ENCODE measurements at regions not wholly inside any gene's neighbourhood (a gene's known extent, or its start where the extent isn't known, plus 50 kb on each side); places are given as distances from the start of the nearest gene placed in this dataset.
"Not testable (repeated sequence)": the region's sequence is repeated elsewhere in the genome, so short reads cannot be mapped to it uniquely, and the experiment has no call there.

GRCh38 chr6:91082311-91082832, 495.5 kb upstream of the MAP3K7 start:
- peak in 1 of 5 experiments; percentile 2 for DNase-seq

- peak in 1 of 5 experiments; percentile 17 for DNase-seq
Measured at GRCh38 chr6:91081452-91082067, 494.7 kb upstream of the MAP3K7 start.

- DNase-seq: no peak
Measured at GRCh38 chr6:91080871-91081270, 494.0 kb upstream of the MAP3K7 start.

DNA sequence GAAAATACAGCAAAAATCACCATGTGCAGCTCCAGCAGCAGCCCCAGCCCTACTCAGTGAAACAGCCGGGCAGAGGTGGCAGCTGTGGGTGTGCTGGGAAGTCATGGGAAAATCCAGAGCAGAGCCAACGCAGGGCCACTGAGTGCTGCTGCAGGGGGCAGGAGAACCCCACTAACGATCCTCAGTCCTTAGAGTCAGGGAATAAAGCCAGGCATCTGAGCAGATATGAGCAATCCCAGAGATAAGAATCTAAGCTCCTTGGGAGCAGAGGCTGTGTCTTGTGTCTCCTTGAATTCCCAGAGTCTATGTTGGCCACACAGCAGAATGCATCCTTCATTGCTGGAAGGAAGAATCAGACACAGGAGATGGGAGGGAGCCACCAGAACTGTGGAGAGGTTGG, 493.1 kb upstream of the MAP3K7 start:
- DNase-seq: no peak

- DNase-seq: no peak
Measured at GRCh38 chr6:91075244-91075976, 488.5 kb upstream of the MAP3K7 start.

DNA sequence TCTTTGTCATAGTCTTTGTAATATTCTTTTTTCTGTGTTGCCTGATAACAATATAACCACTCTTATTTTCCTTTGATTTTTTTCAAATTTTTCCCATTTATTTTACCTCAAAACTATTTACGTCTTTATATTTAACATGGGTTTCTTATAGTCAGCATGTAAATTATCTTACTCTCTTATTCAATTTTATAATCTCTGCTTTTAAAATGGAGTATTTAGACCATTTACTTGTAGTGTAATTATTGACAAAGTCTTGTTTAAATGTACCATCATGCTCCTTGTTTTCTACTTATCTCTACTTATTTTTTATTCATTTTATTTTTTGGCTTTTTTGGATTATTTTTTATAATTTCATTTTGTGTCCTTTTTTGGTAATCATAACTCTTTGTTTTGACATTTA, 476.5 kb upstream of the MAP3K7 start:
- no peak for DNase-seq

DNA sequence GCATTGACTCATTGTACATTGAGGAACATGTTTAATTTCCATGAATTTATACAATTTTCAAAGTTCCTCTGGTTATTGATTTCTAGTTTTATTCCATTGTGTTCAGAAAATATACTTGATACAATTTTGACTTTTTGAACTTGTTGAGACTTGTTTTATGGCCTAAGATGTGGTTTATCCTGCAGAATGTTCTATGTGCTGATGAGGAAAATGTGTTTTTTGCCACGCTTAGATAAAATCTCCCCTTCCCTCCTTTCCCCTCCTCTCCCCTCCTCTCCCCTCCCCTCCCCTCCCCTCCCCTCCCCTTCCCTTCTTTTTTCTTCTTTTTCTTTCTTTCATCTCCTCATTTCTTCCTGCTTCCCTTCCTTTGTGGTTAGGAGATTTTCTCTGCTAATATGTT, 470.8 kb upstream of the MAP3K7 start:
- DNase-seq: no peak

DNA sequence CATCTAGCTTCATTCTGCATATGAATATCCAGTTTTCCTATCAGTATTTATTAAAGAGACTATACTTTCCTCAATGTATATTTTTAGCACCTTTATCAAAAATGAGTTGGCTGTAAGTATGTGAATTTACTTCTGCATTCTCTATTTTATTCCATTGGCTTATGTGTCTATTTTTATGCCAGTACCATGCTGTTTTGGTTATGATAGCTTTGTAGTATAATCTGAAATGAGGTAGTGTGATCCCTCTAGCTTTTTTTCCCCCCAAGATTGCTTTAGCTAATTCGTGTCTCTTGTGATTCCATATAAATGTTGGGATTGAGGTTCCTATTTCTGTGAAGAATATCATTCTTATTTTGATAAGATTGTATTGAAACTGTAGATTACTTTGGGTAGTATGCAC, 469.1 kb upstream of the MAP3K7 start:
- DNase-seq: no peak

DNA sequence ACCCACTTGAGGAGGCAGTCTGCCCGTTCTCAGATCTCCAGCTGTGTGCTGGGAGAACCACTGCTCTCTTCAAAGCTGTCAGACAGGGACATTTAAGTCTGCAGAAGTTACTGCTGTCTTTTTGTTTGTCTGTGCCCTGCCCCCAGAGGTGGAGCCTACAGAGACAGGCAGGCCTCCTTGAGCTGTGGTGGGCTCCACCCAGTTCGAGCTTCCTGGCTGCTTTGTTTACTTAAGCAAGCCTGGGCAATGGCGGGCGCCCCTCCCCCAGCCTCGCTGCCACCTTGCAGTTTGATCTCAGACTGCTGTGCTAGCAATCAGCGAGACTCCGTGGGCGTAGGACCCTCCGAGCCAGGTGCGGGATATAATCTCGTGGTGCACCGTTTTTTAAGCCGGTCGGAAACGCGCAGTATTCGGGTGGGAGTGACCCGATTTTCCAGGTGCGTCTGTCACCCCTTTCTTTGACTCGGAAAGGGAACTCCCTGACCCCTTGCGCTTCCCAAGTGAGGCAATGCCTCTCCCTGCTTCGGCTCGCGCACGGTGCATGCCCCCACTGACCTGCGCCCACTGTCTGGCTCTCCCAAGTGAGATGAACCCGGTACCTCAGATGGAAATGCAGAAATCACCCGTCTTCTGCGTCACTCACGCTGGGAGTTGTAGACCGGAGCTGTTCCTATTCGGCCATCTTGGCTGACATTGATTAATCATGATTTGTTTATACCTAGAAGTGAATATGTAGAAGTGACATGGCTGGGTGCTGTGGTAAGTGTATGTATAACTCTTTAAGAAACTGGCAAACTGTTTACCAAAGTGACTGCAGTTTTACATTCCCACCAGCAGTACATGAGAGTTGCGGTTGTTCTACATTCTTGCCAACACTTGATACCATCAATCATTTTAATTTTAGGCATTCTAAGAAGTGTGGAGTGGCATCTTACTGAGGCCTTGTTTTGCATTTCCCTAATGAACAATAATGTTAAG, 465.9 kb upstream of the MAP3K7 start:
- not testable (repeated sequence) for DNase-seq

DNA sequence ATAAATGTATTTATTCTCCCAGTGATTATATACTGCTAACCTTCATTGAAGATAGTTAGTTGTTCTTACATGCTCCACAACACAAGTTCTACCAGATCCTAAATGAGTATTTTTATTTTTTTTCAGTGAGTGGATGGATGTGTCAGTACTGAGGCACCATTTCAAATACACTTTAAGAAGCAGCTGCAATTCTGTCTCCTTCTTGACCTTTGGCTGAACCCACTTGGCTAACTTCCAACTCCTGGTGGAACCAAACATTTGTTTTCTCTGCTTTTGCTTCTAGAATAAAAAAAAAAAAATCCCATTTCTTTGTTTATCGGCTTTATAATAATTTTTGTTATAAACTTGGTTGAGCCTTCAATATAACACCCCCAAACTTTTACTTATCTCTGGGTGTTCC, 458.3 kb upstream of the MAP3K7 start:
- DNase-seq: no peak

GRCh38 chr6:91043751-91044150, 456.9 kb upstream of the MAP3K7 start:
- no peak for DNase-seq

DNA sequence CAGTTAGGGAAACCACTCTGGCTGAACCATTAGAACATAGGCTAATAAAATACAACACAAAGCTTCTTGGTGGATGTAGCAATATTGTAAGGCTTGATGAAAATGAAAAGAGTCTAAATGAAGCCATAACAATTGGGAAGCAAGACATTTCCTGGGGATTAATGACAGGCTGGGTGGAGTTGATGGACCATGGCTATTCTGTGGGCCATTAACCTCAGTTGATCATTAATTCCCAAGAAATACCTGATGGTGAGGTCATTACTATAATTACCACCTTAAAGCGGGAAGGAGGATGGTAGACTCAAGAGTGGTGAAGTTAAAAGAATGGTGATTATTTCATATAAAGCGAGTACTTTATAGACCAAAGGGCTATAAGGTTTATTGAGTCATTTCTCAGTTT, 455.8 kb upstream of the MAP3K7 start:
- DNase-seq: no peak

GRCh38 chr6:91033964-91034363, 447.1 kb upstream of the MAP3K7 start:
- DNase-seq: no peak

- no peak for DNase-seq
Measured at GRCh38 chr6:91031581-91031980, 444.7 kb upstream of the MAP3K7 start.

DNA sequence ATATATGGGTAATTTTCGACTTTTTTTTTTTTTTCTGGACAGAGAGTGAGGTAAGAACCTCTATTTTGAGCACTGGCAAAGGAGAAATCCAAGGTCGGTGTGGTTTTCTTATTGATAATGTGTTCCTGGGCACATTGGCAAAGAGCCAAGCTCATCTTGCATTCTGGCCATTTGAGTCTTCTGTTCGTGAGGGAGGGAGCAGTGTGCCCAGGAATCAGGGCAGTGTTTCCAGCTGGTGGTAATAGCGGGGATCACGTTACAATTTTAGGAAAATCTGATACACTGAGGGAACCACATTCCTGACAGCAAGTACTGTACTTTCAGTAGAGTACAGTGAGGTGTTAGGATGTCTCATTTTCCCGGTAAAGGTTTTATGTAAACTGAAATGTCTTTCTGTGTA, 442.3 kb upstream of the MAP3K7 start:
- DNase-seq: no peak

- DNase-seq: peak in 1 of 5 experiments; percentile 0
Measured at GRCh38 chr6:91023529-91023928, 436.7 kb upstream of the MAP3K7 start.

GRCh38 chr6:91020744-91021143, 433.9 kb upstream of the MAP3K7 start:
- DNase-seq: no peak

DNA sequence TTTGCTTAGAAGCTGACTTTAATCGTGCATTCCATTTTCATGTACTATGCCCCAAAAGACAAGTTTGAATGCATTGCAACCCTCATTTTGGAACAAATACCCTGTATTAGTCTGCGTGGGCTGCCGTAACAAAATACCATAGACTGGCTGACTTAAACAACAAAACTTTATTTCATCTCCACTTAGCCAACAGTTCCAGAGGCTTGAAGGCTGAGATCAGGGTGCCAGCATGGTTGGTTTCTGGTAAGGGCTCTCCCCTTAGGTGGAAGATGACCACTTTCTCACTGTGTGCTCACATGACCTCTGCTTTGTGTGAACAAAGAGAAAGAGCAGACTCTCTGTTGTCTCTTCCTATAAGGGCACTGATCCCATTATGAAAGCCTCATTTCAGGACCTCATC, 431.7 kb upstream of the MAP3K7 start:
- DNase-seq: no peak

- DNase-seq: no peak
Measured at GRCh38 chr6:91013511-91013910, 426.6 kb upstream of the MAP3K7 start.

DNA sequence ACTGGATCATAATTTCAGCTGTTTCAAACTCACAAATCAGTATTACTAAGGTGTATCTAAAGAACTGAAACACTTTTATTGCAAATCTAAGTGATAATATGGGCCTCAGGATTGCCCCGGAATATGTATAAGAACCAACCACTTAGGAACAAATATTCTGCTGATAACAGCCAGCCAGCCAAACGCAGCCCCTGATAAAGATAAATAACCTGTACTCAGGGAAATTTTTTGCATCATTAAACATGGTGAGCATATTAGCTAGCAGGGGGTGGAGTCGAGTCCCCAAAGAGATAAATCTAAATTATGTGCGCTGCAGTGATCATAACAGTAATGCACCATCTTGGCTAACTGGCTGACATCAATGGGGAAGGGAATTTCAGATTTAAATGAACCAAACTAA, 410.2 kb upstream of the MAP3K7 start:
- DNase-seq: no peak

DNA sequence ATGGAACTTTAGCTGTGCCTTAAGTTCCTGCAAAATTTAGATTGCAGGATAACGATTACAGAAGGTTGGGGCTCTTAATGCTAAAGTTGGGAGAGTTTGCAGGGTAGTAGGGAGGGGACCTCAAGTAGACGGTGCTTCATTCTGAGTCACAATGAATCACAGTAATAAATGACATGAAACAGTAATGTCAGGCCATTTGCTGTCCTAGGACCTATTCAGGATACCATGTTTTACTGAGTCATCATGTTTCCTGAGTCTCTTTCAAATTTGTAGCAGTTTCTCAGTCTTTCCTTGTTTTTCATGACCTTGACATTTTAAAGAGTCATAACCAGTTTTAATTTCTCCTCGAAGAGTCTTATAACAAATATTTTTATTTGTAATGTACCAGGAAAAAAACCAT, 406.9 kb upstream of the MAP3K7 start:
- no peak for DNase-seq

DNA sequence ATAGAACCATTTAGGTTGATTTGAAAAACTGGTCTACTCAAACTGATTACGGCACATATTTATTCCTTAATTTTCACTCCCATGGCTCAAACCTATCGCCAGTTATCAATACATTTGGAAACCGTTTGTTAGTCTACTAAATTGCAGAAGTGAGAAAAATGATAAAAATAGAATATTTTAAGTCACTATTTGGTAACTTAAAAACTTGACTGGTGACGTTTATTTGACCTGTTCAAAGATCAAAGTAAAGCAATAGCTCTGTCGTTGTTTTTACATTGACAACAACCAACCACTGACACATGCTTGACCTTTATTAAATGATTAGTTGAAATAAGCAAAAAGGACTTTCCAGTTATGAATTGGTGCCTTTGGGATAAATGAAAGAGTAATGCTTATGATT, 402.9 kb upstream of the MAP3K7 start:
- no peak for DNase-seq

GRCh38 chr6:90984066-90984465, 397.2 kb upstream of the MAP3K7 start:
- no peak for DNase-seq
